SK-N-SH treated with all-trans-retinoic acid at 6 μM for 48 hours (cell line): ENCODE measurements at regions not wholly inside any gene's neighbourhood (a gene's known extent, or its start where the extent isn't known, plus 50 kb on each side); places are given as distances from the start of the nearest gene placed in this dataset.

ENCODE experiments used
- ATAC-seq: fragments of 200-7000 bp; cut with Tn5 transposase; 3 replicates; pipeline ENCODE4 v1.9.1; 2020; ENCODE audit warnings: mild to moderate bottlenecking, moderate library complexity
- ARNTL ChIP-seq: fragments of 450-650 bp; formaldehyde crosslinking; IDR thresholded peaks from 2 replicates; pipeline ENCODE4 v1.5.0; 2020; ENCODE audit warnings: low read depth, mild to moderate bottlenecking, moderate library complexity, borderline replicate concordance
- BACH2 ChIP-seq: fragments of 250-450 bp; sonication (Bioruptor Pico); IDR thresholded peaks from 2 replicates; pipeline ENCODE4 v1.9.0; 2021; ENCODE audit warnings: mild to moderate bottlenecking, borderline replicate concordance
- CSDC2 ChIP-seq: fragments of 250-450 bp; sonication (Bioruptor Pico); IDR thresholded peaks from 2 replicates; pipeline ENCODE4 v1.5.0; 2020; ENCODE audit warnings: mild to moderate bottlenecking, moderate library complexity
- ESRRG ChIP-seq: fragments of 250-450 bp; sonication (Bioruptor Pico); IDR thresholded peaks from 2 replicates; pipeline ENCODE4 v1.6.1; 2021; ENCODE audit warnings: mild to moderate bottlenecking
- GLIS3 ChIP-seq: fragments of 250-450 bp; sonication (Bioruptor Pico); IDR thresholded peaks from 2 replicates; pipeline ENCODE4 v1.5.0; 2020; ENCODE audit warnings: mild to moderate bottlenecking, moderate library complexity
- ISL1 ChIP-seq: fragments of 250-450 bp; sonication (Bioruptor Pico); IDR thresholded peaks from 2 replicates; pipeline ENCODE4 v2.1.2; 2022; ENCODE audit warnings: mild to moderate bottlenecking, moderate library complexity
- OSR1 ChIP-seq: fragments of 250-450 bp; sonication (Bioruptor Pico); IDR thresholded peaks from 2 replicates; pipeline ENCODE4 v1.8.0; 2022; ENCODE audit warnings: moderate library complexity, mild to moderate bottlenecking, inconsistent platforms
- RARB ChIP-seq: fragments of 250-450 bp; sonication (Bioruptor Pico); IDR thresholded peaks from 2 replicates; pipeline ENCODE4 v1.8.0; 2021; ENCODE audit warnings: mild to moderate bottlenecking, moderate library complexity
- SNAI2 ChIP-seq: fragments of 250-450 bp; sonication (Bioruptor Pico); IDR thresholded peaks from 2 replicates; pipeline ENCODE4 v1.5.0; 2020; ENCODE audit warnings: mild to moderate bottlenecking, moderate library complexity
- TCF4 ChIP-seq: fragments of 250-450 bp; sonication (Bioruptor Pico); IDR thresholded peaks from 2 replicates; pipeline ENCODE4 v1.8.0; 2021; ENCODE audit warnings: mild to moderate bottlenecking, moderate library complexity, borderline replicate concordance
- TOX ChIP-seq: fragments of 250-450 bp; sonication (Bioruptor Pico); IDR thresholded peaks from 2 replicates; pipeline ENCODE4 v1.8.0; 2021; ENCODE audit warnings: mild to moderate bottlenecking, moderate library complexity, borderline replicate concordance
- ZC3H10 ChIP-seq: fragments of 250-450 bp; sonication (Bioruptor Pico); IDR thresholded peaks from 2 replicates; pipeline ENCODE4 v1.5.1; 2021; ENCODE audit warnings: mild to moderate bottlenecking, moderate library complexity
- ZFP3 ChIP-seq: fragments of 250-450 bp; sonication (Bioruptor Pico); IDR thresholded peaks from 2 replicates; pipeline ENCODE4 v1.5.0; 2020; ENCODE audit warnings: mild to moderate bottlenecking, moderate library complexity
- ZFP30 ChIP-seq: fragments of 450-650 bp; formaldehyde crosslinking; IDR thresholded peaks from 2 replicates; pipeline ENCODE4 v1.5.0; 2022; ENCODE audit warnings: mild to moderate bottlenecking, moderate library complexity
- ZNF565 ChIP-seq: fragments of 450-650 bp; formaldehyde crosslinking; conservative IDR thresholded peaks from 2 replicates; pipeline ENCODE4 v1.5.0; 2020; ENCODE audit warnings: low read depth, mild to moderate bottlenecking, moderate library complexity
- ZNF70 ChIP-seq: fragments of 450-650 bp; formaldehyde crosslinking; IDR thresholded peaks from 2 replicates; pipeline ENCODE4 v1.5.0; 2020; ENCODE audit warnings: mild to moderate bottlenecking, moderate library complexity
- ZNF8 ChIP-seq: fragments of 450-650 bp; formaldehyde crosslinking; IDR thresholded peaks from 2 replicates; pipeline ENCODE4 v1.5.0; 2020; ENCODE audit warnings: mild to moderate bottlenecking, moderate library complexity
- TF ChIP-seq, protein P1 (sequence below): fragments of 250-450 bp; sonication (Bioruptor Pico); IDR thresholded peaks from 2 replicates; pipeline ENCODE4 v1.8.0; 2020; ENCODE audit warnings: mild to moderate bottlenecking, moderate library complexity, borderline replicate concordance
- TF ChIP-seq, protein P2 (sequence below): fragments of 250-450 bp; sonication (Bioruptor Pico); IDR thresholded peaks from 2 replicates; pipeline ENCODE4 v1.5.1; 2020; ENCODE audit warnings: low read depth, mild to moderate bottlenecking, moderate library complexity
- TF ChIP-seq, protein P3 (sequence below): fragments of 250-450 bp; sonication (Bioruptor Pico); IDR thresholded peaks from 2 replicates; pipeline ENCODE4 v1.8.0; 2021; ENCODE audit warnings: low read depth, mild to moderate bottlenecking, moderate library complexity, borderline replicate concordance
- TF ChIP-seq, protein P4 (sequence below): fragments of 250-450 bp; sonication (Bioruptor Pico); IDR thresholded peaks from 2 replicates; pipeline ENCODE4 v1.5.0; 2020; ENCODE audit warnings: mild to moderate bottlenecking, moderate library complexity

DNA sequence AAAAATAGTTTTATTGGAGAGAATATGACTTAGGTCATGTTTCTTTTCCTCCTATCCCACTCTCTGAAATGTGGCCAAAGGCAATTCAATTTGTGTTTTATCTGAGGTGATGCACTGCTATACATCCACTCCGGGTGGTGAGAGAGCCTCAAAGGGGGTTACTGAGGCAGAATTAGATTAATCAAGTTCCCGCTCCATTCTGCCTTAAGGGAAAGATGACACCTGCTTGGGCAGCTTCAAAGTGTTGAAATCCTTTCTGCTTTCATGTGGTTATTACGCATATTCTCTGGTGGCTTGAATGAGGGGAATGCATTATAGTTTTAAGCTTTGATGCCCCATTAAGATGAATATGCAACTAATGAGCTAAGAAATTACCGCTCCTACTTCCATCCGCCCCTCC, 213.0 kb upstream of the TMEFF2 start (continued):
- TF ChIP-seq, protein P1, sequence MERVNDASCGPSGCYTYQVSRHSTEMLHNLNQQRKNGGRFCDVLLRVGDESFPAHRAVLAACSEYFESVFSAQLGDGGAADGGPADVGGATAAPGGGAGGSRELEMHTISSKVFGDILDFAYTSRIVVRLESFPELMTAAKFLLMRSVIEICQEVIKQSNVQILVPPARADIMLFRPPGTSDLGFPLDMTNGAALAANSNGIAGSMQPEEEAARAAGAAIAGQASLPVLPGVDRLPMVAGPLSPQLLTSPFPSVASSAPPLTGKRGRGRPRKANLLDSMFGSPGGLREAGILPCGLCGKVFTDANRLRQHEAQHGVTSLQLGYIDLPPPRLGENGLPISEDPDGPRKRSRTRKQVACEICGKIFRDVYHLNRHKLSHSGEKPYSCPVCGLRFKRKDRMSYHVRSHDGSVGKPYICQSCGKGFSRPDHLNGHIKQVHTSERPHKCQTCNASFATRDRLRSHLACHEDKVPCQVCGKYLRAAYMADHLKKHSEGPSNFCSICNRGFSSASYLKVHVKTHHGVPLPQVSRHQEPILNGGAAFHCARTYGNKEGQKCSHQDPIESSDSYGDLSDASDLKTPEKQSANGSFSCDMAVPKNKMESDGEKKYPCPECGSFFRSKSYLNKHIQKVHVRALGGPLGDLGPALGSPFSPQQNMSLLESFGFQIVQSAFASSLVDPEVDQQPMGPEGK (CRISPR knock-in tag): no peak
- TF ChIP-seq SNAI2 (CRISPR knock-in tag) (no peak), ZFP30 (no peak), ZNF8 (CRISPR knock-in tag) (no peak), ZNF70 (CRISPR knock-in tag) (no peak), OSR1 (CRISPR knock-in tag) (no peak)
- TF ChIP-seq, protein P2, sequence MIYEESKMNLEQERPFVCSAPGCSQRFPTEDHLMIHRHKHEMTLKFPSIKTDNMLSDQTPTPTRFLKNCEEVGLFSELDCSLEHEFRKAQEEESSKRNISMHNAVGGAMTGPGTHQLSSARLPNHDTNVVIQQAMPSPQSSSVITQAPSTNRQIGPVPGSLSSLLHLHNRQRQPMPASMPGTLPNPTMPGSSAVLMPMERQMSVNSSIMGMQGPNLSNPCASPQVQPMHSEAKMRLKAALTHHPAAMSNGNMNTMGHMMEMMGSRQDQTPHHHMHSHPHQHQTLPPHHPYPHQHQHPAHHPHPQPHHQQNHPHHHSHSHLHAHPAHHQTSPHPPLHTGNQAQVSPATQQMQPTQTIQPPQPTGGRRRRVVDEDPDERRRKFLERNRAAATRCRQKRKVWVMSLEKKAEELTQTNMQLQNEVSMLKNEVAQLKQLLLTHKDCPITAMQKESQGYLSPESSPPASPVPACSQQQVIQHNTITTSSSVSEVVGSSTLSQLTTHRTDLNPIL (CRISPR knock-in tag): no peak

DNA sequence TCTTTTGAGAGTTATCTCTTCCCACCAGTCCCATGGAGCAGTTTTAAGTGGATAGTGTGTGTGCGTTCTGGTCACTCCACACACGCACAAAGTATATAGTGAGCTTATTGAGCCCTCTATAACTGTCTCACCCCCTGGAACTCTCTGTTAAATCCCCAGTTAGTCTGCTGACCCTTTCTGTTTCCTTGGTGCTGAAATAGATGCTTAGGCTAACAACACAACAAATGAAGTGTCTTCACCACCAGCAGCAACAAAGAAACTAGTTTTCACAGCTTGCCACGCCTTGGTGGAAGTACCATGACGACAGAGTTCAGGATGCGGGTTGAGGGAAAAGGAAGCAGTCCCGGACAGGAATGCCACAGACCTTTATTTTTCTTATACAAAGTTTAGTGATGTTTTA, 203.5 kb upstream of the TMEFF2 start:
- ATAC-seq: no peak
- TF ChIP-seq, protein P1 (CRISPR knock-in tag): no peak
- no peak for TF ChIP-seq ZC3H10 (CRISPR knock-in tag)
- TF ChIP-seq BACH2 (CRISPR knock-in tag): no peak
- TF ChIP-seq ZFP3 (CRISPR knock-in tag): no peak
- TF ChIP-seq ZNF8 (CRISPR knock-in tag): no peak
- no peak for TF ChIP-seq GLIS3 (CRISPR knock-in tag)
- TF ChIP-seq, protein P3, sequence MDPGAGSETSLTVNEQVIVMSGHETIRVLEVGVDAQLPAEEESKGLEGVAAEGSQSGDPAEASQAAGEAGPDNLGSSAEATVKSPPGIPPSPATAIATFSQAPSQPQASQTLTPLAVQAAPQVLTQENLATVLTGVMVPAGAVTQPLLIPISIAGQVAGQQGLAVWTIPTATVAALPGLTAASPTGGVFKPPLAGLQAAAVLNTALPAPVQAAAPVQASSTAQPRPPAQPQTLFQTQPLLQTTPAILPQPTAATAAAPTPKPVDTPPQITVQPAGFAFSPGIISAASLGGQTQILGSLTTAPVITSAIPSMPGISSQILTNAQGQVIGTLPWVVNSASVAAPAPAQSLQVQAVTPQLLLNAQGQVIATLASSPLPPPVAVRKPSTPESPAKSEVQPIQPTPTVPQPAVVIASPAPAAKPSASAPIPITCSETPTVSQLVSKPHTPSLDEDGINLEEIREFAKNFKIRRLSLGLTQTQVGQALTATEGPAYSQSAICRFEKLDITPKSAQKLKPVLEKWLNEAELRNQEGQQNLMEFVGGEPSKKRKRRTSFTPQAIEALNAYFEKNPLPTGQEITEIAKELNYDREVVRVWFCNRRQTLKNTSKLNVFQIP (CRISPR knock-in tag): no peak
- TF ChIP-seq ESRRG (CRISPR knock-in tag): no peak
- TF ChIP-seq TOX (CRISPR knock-in tag): no peak
- TF ChIP-seq ZNF565 (CRISPR knock-in tag): no peak
- no peak for TF ChIP-seq ISL1 (CRISPR knock-in tag)
- no peak for TF ChIP-seq RARB (CRISPR knock-in tag)
- TF ChIP-seq, protein P4, sequence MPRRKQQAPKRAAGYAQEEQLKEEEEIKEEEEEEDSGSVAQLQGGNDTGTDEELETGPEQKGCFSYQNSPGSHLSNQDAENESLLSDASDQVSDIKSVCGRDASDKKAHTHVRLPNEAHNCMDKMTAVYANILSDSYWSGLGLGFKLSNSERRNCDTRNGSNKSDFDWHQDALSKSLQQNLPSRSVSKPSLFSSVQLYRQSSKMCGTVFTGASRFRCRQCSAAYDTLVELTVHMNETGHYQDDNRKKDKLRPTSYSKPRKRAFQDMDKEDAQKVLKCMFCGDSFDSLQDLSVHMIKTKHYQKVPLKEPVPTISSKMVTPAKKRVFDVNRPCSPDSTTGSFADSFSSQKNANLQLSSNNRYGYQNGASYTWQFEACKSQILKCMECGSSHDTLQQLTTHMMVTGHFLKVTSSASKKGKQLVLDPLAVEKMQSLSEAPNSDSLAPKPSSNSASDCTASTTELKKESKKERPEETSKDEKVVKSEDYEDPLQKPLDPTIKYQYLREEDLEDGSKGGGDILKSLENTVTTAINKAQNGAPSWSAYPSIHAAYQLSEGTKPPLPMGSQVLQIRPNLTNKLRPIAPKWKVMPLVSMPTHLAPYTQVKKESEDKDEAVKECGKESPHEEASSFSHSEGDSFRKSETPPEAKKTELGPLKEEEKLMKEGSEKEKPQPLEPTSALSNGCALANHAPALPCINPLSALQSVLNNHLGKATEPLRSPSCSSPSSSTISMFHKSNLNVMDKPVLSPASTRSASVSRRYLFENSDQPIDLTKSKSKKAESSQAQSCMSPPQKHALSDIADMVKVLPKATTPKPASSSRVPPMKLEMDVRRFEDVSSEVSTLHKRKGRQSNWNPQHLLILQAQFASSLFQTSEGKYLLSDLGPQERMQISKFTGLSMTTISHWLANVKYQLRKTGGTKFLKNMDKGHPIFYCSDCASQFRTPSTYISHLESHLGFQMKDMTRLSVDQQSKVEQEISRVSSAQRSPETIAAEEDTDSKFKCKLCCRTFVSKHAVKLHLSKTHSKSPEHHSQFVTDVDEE (CRISPR knock-in tag): no peak
- TF ChIP-seq ZFP30: no peak

DNA sequence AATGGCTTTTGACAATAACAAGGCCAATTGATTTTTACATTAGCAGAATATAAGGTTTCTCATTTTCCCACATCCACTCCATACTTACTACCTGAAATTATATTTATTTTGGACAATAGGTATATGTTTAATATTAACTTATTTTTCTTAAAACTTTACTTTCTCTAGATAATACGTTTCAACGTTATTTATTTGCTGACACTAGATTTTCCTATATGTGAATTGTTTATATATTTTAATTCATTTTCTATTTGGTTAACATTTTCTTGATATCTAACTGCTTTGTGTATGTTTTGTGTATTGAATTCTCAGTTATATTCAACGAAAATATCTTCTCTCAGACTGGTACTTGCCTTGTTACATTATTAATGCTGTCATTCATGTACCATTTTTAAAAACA, 199.9 kb upstream of the TMEFF2 start:
- ATAC-seq: no peak
- TF ChIP-seq ARNTL (CRISPR knock-in tag): no peak
- no peak for TF ChIP-seq CSDC2 (CRISPR knock-in tag)
- TF ChIP-seq ZNF70 (CRISPR knock-in tag): no peak
- no peak for TF ChIP-seq ESRRG (CRISPR knock-in tag)
- TF ChIP-seq, protein P1 (CRISPR knock-in tag): no peak
- no peak for TF ChIP-seq TCF4 (CRISPR knock-in tag)
- no peak for TF ChIP-seq OSR1 (CRISPR knock-in tag)
- TF ChIP-seq BACH2 (CRISPR knock-in tag): no peak
- TF ChIP-seq ZC3H10 (CRISPR knock-in tag): no peak
